Panc1 (cell line): ENCODE measurements at regions not wholly inside any gene's neighbourhood (a gene's known extent, or its start where the extent isn't known, plus 50 kb on each side); places are given as distances from the start of the nearest gene placed in this dataset.

Experiments used
- ATAC-seq: fragments of 200-7000 bp; cut with Tn5 transposase; 2 replicates; pipeline ENCODE4 v1.9.1; 2020; ENCODE audit warnings: mild to moderate bottlenecking, moderate library complexity
- BruUV-seq: library from RNA; stranded (reverse); fragments of 400-500 nt; replicated peaks from 2 replicates; lab custom pipeline; 2021; lab: Mats Ljungman, UMichigan
- CTCF ChIA-PET: fragments of 300-600 bp; sonication (Branson Sonifier 250); formaldehyde crosslinking; loops from one replicate; lab custom pipeline; 2022; ENCODE audit warnings: antibody characterized with exemption; lab: Charles Lee
- POLR2A ChIA-PET: fragments of 300-600 bp; sonication (Branson Sonifier 250); formaldehyde crosslinking; loops from one replicate; lab custom pipeline; 2022; ENCODE audit warnings: antibody characterized with exemption; lab: Charles Lee
- DNase-seq: peaks from one replicate; pipeline ENCODE4 v3.0.0-alpha.2; 2010; ENCODE audit warnings: low read depth, low spot score
- H3K27ac ChIP-seq: 2 replicates; pipeline ENCODE4 v1.5.1; 2011; ENCODE audit warnings: mild to moderate bottlenecking, low read length, inconsistent platforms
- H3K27me3 ChIP-seq: fragments of 200-500 bp; sonication (Bioruptor generic); 2 replicates; pipeline ENCODE4 v1.6.0; 2014; ENCODE audit warnings: low read length, inconsistent platforms; ENCODE audit not compliant: control insufficient read depth, insufficient read depth
- H3K36me3 ChIP-seq: fragments of 200-500 bp; sonication (Bioruptor generic); 2 replicates; pipeline ENCODE4 v1.5.1; 2014; ENCODE audit warnings: inconsistent platforms, mild to moderate bottlenecking, low read length, moderate library complexity; ENCODE audit not compliant: control insufficient read depth, insufficient read depth
- H3K4me1 ChIP-seq: 2 replicates; pipeline ENCODE4 v1.5.1; 2011; ENCODE audit warnings: inconsistent platforms, mild to moderate bottlenecking, low read length, moderate library complexity; ENCODE audit not compliant: control insufficient read depth, insufficient read depth
- H3K4me3 ChIP-seq, 2 experiments: 2 replicates each; pipeline ENCODE4 v1.5.1; 2011 to 2012; ENCODE audit warnings: low read depth in 2 of 2, low read length in 2 of 2, mild to moderate bottlenecking in 2 of 2, inconsistent platforms in 1 of 2, moderate library complexity in 1 of 2
- H3K9me3 ChIP-seq: fragments of 200-500 bp; sonication (Bioruptor generic); 2 replicates; pipeline ENCODE4 v1.5.1; 2014; ENCODE audit warnings: low read depth, mild to moderate bottlenecking, inconsistent platforms, low read length, moderate library complexity; ENCODE audit not compliant: control insufficient read depth, insufficient read depth
- CTCF ChIP-seq: fragments of 450-650 bp; IDR thresholded peaks from 2 replicates; pipeline ENCODE4 v1.5.1; 2017; ENCODE audit warnings: mild to moderate bottlenecking
- POLR2AphosphoS5 ChIP-seq: IDR thresholded peaks from 2 replicates; pipeline ENCODE4 v1.6.1; 2012; ENCODE audit warnings: mild to moderate bottlenecking, low read depth, low read length, moderate library complexity
- REST ChIP-seq, 2 experiments: IDR thresholded peaks; 2 replicates each; pipeline ENCODE4 v1.6.1; 2011 to 2012; ENCODE audit warnings: low read depth in 2 of 2, control low read depth in 1 of 2, low read length in 1 of 2, mild to moderate bottlenecking in 1 of 2, moderate library complexity in 1 of 2; ENCODE audit not compliant: insufficient read depth in 1 of 2
- SIN3A ChIP-seq: IDR thresholded peaks from 2 replicates; pipeline ENCODE4 v1.6.1; 2012; ENCODE audit warnings: low read depth, mild to moderate bottlenecking, low read length, moderate library complexity, borderline replicate concordance; ENCODE audit not compliant: insufficient read depth
- TCF7L2 ChIP-seq: IDR thresholded peaks from 2 replicates; pipeline ENCODE4 v1.6.1; 2011; ENCODE audit warnings: mild to moderate bottlenecking, low read depth, low read length, inconsistent platforms
- in situ Hi-C: cut with HindIII; loops from 2 replicates; pipeline ENCODE4 v1.10.0; 2016; ENCODE audit warnings: low sequenced_read_pairs, low pct_unique_long_range_greater_than_20kb
- intact Hi-C: fragments of 100-400 bp; cut with micrococcal nuclease; formaldehyde crosslinking; loops from one replicate; pipeline ENCODE4 v1.10.0; 2022; ENCODE audit not compliant: unreplicated experiment

GRCh38 chr18:77803024-77803423, 553.4 kb downstream of the GALR1 start:
- no peaks in the 10 kb centered on the region for H3K9me3 ChIP-seq
- no peak overlapping the region for H3K4me3 ChIP-seq
- DNase-seq = no peak
- H3K27me3 ChIP-seq = no peaks in the 10 kb centered on the region; the same call in 1 of the 2 replicates
- H3K36me3 ChIP-seq = no peaks in the 10 kb centered on the region
- H3K4me1 ChIP-seq = no peaks in the 10 kb centered on the region
- POLR2A ChIA-PET = no interaction called here
- in situ Hi-C loops = no loop called here
- TF ChIP-seq POLR2AphosphoS5 (no peak), CTCF (no peak), TCF7L2 (no peak), SIN3A (no peak), REST (IDR thresholded peaks at IDR 0.05; ENCODE audit: insufficient read depth in 1 of 2, low read depth in 2 of 2, low read length in 1 of 2) (no peak)
- BruUV-seq = no TSS peak
- CTCF ChIA-PET = no interaction called here
- intact Hi-C loops = no loop called here
- ATAC-seq = no peak
- H3K27ac ChIP-seq = no peak overlapping the region

GRCh38 chr18:77804382-77804781, 554.7 kb downstream of the GALR1 start:
- ChIA-PET CTCF (no interaction called here), POLR2A (no interaction called here)
- no peaks in the 10 kb centered on the region; the same call in 1 of the 2 replicates for H3K27me3 ChIP-seq
- DNase-seq (no peak), ATAC-seq (no peak)
- in situ Hi-C loops = no loop called here
- TF ChIP-seq SIN3A (no peak), CTCF (no peak), REST (IDR thresholded peaks at IDR 0.05; ENCODE audit: insufficient read depth in 1 of 2, low read depth in 2 of 2, low read length in 1 of 2) (no peak), TCF7L2 (no peak), POLR2AphosphoS5 (no peak)
- H3K4me3 ChIP-seq = no peak overlapping the region
- H3K27ac ChIP-seq = no peak overlapping the region
- no peaks in the 10 kb centered on the region for H3K4me1 ChIP-seq
- no TSS peak for BruUV-seq
- H3K9me3 ChIP-seq = no peaks in the 10 kb centered on the region
- no peaks in the 10 kb centered on the region for H3K36me3 ChIP-seq
- intact Hi-C loops = no loop called here
